MM.1S (cell line): ENCODE measurements at regions not wholly inside any gene's neighbourhood (a gene's known extent, or its start where the extent isn't known, plus 50 kb on each side); places are given as distances from the start of the nearest gene placed in this dataset.
"Not testable (repeated sequence)": the region's sequence is repeated elsewhere in the genome, so short reads cannot be mapped to it uniquely, and the experiment has no call there.

Experiments used
- DNase-seq: peaks from one replicate; pipeline ENCODE4 v3.0.0-alpha.2; 2015
- H2AFZ ChIP-seq: fragments of 300-600 bp; sonication (generic); 2 replicates; pipeline ENCODE4 v1.6.0; 2016; ENCODE audit warnings: antibody characterized with exemption, low read length
- H3F3A ChIP-seq: fragments of 300-600 bp; sonication (generic); 2 replicates; pipeline ENCODE4 v1.6.1; 2016; ENCODE audit warnings: mild to moderate bottlenecking, antibody characterized with exemption, low read length, moderate library complexity, mixed read lengths; ENCODE audit not compliant: insufficient read depth
- H3K27ac ChIP-seq: fragments of 300-600 bp; sonication (generic); 2 replicates; pipeline ENCODE4 v1.5.1; 2016; ENCODE audit warnings: mild to moderate bottlenecking, low read length
- H3K27me3 ChIP-seq: fragments of 300-600 bp; sonication (generic); replicated peaks from 2 replicates; pipeline ENCODE4 v1.6.0; 2016; ENCODE audit warnings: low read length; ENCODE audit not compliant: insufficient read depth
- H3K36me3 ChIP-seq: fragments of 300-600 bp; sonication (generic); replicated peaks from 2 replicates; pipeline ENCODE4 v1.6.1; 2016; ENCODE audit warnings: mild to moderate bottlenecking, low read length, mixed read lengths; ENCODE audit not compliant: insufficient read depth
- H3K4me1 ChIP-seq: fragments of 300-600 bp; sonication (generic); 2 replicates; pipeline ENCODE4 v1.6.1; 2016; ENCODE audit warnings: low read length, mixed read lengths
- H3K4me2 ChIP-seq: fragments of 300-600 bp; sonication (generic); 2 replicates; pipeline ENCODE4 v1.6.0; 2016; ENCODE audit warnings: low read depth, low read length
- H3K4me3 ChIP-seq: fragments of 300-600 bp; sonication (generic); 2 replicates; pipeline ENCODE4 v1.5.1; 2016; ENCODE audit warnings: low read length, mixed read lengths
- H3K79me2 ChIP-seq: fragments of 300-600 bp; sonication (generic); 2 replicates; pipeline ENCODE4 v1.6.1; 2016; ENCODE audit warnings: mixed run types, low read length, mixed read lengths
- H3K9ac ChIP-seq: fragments of 300-600 bp; sonication (generic); 2 replicates; pipeline ENCODE4 v1.6.1; 2016; ENCODE audit warnings: low read length, mixed read lengths
- H3K9me2 ChIP-seq: fragments of 300-600 bp; sonication (generic); replicated peaks from 2 replicates; pipeline ENCODE4 v1.6.1; 2016; ENCODE audit warnings: mild to moderate bottlenecking, low read length, mixed read lengths; ENCODE audit not compliant: insufficient read depth
- H3K9me3 ChIP-seq: fragments of 300-600 bp; sonication (generic); replicated peaks from 2 replicates; pipeline ENCODE4 v1.6.1; 2016; ENCODE audit warnings: mild to moderate bottlenecking, low read length, mixed read lengths; ENCODE audit not compliant: insufficient read depth
- H4K20me1 ChIP-seq: fragments of 300-600 bp; sonication (generic); 2 replicates; pipeline ENCODE4 v1.6.1; 2016; ENCODE audit warnings: mild to moderate bottlenecking, low read length, moderate library complexity, mixed read lengths; ENCODE audit not compliant: insufficient read depth
- EZH2 ChIP-seq: fragments of 300-600 bp; sonication (generic); optimal IDR thresholded peaks from 2 replicates; pipeline ENCODE3; 2017; ENCODE audit warnings: low read depth, mild to moderate bottlenecking, antibody characterized with exemption, low read length, mixed read lengths
- EZH2phosphoT487 ChIP-seq: fragments of 300-600 bp; sonication (generic); IDR thresholded peaks from 2 replicates; pipeline ENCODE4 v1.6.1; 2018; ENCODE audit warnings: antibody characterized with exemption, low read length
- TF ChIP-seq, protein P1 (sequence below): fragments of 300-600 bp; sonication (generic); IDR thresholded peaks from 2 replicates; pipeline ENCODE4 v1.5.1; 2016; ENCODE audit warnings: antibody characterized with exemption, low read length, mixed read lengths

DNA sequence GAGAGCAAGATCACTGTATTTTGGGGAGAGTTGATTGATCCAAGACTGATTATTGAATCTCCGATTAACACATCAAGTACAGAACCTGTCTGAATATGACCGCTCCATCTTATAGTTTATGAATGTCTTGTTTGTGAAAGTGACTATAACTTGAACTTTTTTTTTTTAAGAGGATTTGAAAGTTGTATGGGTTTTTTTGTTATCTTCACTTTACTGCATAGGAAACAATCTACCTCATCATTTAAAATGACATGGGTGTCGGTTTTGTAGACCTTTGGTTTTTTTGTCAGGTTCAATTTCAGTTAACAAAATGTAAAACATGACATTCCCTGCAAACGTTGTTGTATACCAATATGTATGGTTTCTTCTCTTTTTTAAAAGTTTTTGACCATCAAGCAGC, 103.0 kb upstream of the NUDT6 start:
- H2AFZ ChIP-seq, result no peak overlapping the region
- no peaks in the 10 kb centered on the region for H3K36me3 ChIP-seq
- no peak for DNase-seq
- H3K4me1 ChIP-seq, result no peaks in the 10 kb centered on the region
- H3K27me3 ChIP-seq, result no peaks in the 10 kb centered on the region
- no peak overlapping the region for H3K4me2 ChIP-seq
- TF ChIP-seq EZH2phosphoT487 (no peak), EZH2 (no peak)
- TF ChIP-seq, protein P1, sequence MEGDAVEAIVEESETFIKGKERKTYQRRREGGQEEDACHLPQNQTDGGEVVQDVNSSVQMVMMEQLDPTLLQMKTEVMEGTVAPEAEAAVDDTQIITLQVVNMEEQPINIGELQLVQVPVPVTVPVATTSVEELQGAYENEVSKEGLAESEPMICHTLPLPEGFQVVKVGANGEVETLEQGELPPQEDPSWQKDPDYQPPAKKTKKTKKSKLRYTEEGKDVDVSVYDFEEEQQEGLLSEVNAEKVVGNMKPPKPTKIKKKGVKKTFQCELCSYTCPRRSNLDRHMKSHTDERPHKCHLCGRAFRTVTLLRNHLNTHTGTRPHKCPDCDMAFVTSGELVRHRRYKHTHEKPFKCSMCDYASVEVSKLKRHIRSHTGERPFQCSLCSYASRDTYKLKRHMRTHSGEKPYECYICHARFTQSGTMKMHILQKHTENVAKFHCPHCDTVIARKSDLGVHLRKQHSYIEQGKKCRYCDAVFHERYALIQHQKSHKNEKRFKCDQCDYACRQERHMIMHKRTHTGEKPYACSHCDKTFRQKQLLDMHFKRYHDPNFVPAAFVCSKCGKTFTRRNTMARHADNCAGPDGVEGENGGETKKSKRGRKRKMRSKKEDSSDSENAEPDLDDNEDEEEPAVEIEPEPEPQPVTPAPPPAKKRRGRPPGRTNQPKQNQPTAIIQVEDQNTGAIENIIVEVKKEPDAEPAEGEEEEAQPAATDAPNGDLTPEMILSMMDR, result no peak
- H3K79me2 ChIP-seq, result no peaks in the 10 kb centered on the region
- H3F3A ChIP-seq, result no peaks in the 10 kb centered on the region
- no peaks in the 10 kb centered on the region for H3K9me2 ChIP-seq
- H3K9me3 ChIP-seq, result no peaks in the 10 kb centered on the region
- no peaks in the 10 kb centered on the region for H4K20me1 ChIP-seq
- no peak overlapping the region for H3K9ac ChIP-seq
- no peak overlapping the region for H3K27ac ChIP-seq
- H3K4me3 ChIP-seq, result no peak overlapping the region

DNA sequence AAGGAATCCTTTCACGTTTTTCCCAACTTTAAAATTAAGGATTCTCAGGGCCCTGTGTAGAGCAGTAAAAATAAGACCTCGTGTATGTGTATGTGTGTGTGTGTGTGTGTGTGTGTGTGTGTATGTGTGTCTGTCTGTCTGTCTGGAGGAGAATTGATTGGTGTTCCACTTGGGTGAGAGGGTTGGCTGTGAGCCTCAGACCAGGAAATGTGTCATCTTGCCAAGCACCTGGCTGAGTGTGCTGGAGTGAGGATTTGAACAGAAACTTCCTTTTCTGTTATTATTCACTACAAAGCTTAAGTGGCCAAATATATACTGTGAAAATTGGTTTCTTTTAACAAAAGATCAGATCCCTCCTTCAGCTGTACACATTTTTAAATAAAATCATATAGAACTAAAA, 103.6 kb upstream of the NUDT6 start:
- H4K20me1 ChIP-seq, H3K9me2 ChIP-seq, H3F3A ChIP-seq, H3K79me2 ChIP-seq, H3K36me3 ChIP-seq, H3K4me2 ChIP-seq, H2AFZ ChIP-seq, H3K4me1 ChIP-seq, H3K9me3 ChIP-seq, H3K27me3 ChIP-seq, H3K27ac ChIP-seq, H3K9ac ChIP-seq, H3K4me3 ChIP-seq: not testable (repeated sequence)
- peak; percentile 10 for DNase-seq

DNA sequence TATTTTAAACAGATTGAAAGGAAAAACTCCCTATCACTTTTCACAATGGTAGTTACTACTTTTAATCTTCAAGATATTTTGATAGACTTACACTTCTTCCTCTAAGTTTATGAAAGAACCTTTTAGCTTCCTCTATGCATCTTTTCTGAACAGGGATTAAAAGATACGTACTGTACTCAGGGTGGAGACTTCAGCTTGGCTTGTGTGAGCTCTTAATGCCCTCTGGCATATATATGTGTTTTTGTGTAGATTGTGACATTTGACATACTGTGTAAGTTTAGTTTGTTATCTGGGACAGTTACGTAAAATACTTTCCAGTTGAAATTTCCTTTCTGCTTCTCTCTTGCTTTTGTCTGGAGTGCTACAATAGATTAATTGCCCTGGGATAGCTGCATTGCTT, 109.3 kb upstream of the NUDT6 start:
- Histone ChIP-seq H3K4me3 (no peak overlapping the region), H3K4me1 (no peaks in the 10 kb centered on the region), H3K27me3 (no peaks in the 10 kb centered on the region), H3K9me3 (no peaks in the 10 kb centered on the region), H4K20me1 (no peaks in the 10 kb centered on the region), H2AFZ (no peak overlapping the region), H3K4me2 (no peak overlapping the region), H3K9ac (no peak overlapping the region), H3K27ac (no peak overlapping the region), H3K36me3 (no peaks in the 10 kb centered on the region), H3K79me2 (no peaks in the 10 kb centered on the region), H3K9me2 (no peaks in the 10 kb centered on the region), H3F3A (no peaks in the 10 kb centered on the region)
- TF ChIP-seq EZH2, result no peak
- no peak for TF ChIP-seq EZH2phosphoT487
- TF ChIP-seq, protein P1, result no peak
- no peak for DNase-seq

DNA sequence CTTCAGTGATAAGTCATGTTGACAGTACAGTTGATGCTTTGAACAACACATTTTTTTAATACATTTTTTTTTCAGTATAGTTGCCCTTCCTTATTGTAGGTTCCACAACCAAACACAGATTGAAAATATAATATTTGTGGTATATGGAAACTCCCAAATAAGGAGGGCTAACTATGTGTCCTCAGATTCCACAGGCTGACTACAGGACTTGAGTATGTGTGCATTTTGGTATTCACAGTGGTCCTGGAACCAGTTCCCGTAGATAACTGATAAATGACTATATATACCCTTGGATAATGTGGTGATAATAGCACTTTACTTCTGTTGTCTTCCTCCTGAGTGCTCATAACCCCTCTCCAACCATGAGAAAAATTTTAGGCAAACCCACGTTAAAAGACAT, 111.6 kb upstream of the NUDT6 start:
- Histone ChIP-seq H3K4me1 (no peaks in the 10 kb centered on the region), H3K27ac (no peak overlapping the region), H3K9ac (no peak overlapping the region), H3K9me2 (no peaks in the 10 kb centered on the region), H3K27me3 (no peaks in the 10 kb centered on the region), H2AFZ (no peak overlapping the region), H3K4me3 (no peak overlapping the region), H3K36me3 (no peaks in the 10 kb centered on the region), H3F3A (no peaks in the 10 kb centered on the region), H4K20me1 (no peaks in the 10 kb centered on the region), H3K9me3 (no peaks in the 10 kb centered on the region), H3K4me2 (no peak overlapping the region), H3K79me2 (no peaks in the 10 kb centered on the region)
- no peak for DNase-seq
- TF ChIP-seq EZH2, result no peak
- TF ChIP-seq, protein P1, result no peak
- TF ChIP-seq EZH2phosphoT487, result no peak
